ENCODE measurements at regions not wholly inside any gene's neighbourhood (a gene's known extent, or its start where the extent isn't known, plus 50 kb on each side); places are given as distances from the start of the nearest gene placed in this dataset.

GRCh38 chr19:28601723-28602440 lies 611.1 kb downstream of the UQCRFS1 start:
- DNase-seq = no peak
- no peak overlapping the region for H3K4me3 ChIP-seq
- intact Hi-C loops (cut with DNase I; ENCODE audit: low total_unique reads) = no loop called here
- H3K27me3 ChIP-seq (replicated peaks in 1 of 7) = no peaks in the 10 kb centered on the region
- WGBS, 5 donors = 74 to 80% (median 76%) methylated on average over 10 of the region's 10 CpGs
- H3K27ac ChIP-seq = no peak overlapping the region
- no peaks in the 10 kb centered on the region for H3K36me3 ChIP-seq
- H3K9me3 ChIP-seq = peaks cover 0 to 29% (median 13%) of the 10 kb centered on the region in 8 donors
- TF ChIP-seq POLR2AphosphoS5 (IDR thresholded peaks at IDR 0.05) (no peak), POLR2A (IDR thresholded peaks at IDR 0.05) (no peak), CTCF (IDR thresholded peaks at IDR 0.05 in 8 of 11, conservative IDR thresholded peaks at IDR 0.05 in 3 of 11) (no peak)
- no peaks in the 10 kb centered on the region for H3K4me1 ChIP-seq

- WGBS, 5 donors = 57 to 78% (median 65%) methylated on average over 3 of the region's 3 CpGs
These were observed 614.1 kb downstream of the UQCRFS1 start for GRCh38 chr19:28598861-28599260.

GRCh38 chr19:28596561-28597071 lies 616.3 kb downstream of the UQCRFS1 start:
- 80 to 83% (median 82%) methylated on average over 12 of the region's 12 CpGs for WGBS, 5 donors
- Histone ChIP-seq H3K27me3 (replicated peaks in 1 of 7) (no peaks in the 10 kb centered on the region), H3K9me3 (no peaks in the 10 kb centered on the region), H3K27ac (no peak overlapping the region), H3K4me1 (no peaks in the 10 kb centered on the region), H3K4me3 (no peak overlapping the region), H3K36me3 (no peaks in the 10 kb centered on the region)
- intact Hi-C loops (cut with DNase I; ENCODE audit: low total_unique reads) = no loop called here
- TF ChIP-seq POLR2AphosphoS5 (IDR thresholded peaks at IDR 0.05) (no peak), POLR2A (IDR thresholded peaks at IDR 0.05) (no peak), CTCF (IDR thresholded peaks at IDR 0.05 in 8 of 11, conservative IDR thresholded peaks at IDR 0.05 in 3 of 11) (no peak)
- no peak for DNase-seq

More at GRCh38 chr19:28598861-28599260, 614.1 kb downstream of the UQCRFS1 start:
- no peak overlapping the region for H3K4me3 ChIP-seq
- intact Hi-C loops (cut with DNase I; ENCODE audit: low total_unique reads) = no loop called here
- no peaks in the 10 kb centered on the region for H3K27me3 ChIP-seq (replicated peaks in 1 of 7)
- peaks cover 0 to under 1% (median 0%) of the 10 kb centered on the region in 8 donors for H3K9me3 ChIP-seq
- H3K36me3 ChIP-seq = no peaks in the 10 kb centered on the region
- H3K4me1 ChIP-seq = no peaks in the 10 kb centered on the region
- TF ChIP-seq POLR2A (IDR thresholded peaks at IDR 0.05) (no peak), POLR2AphosphoS5 (IDR thresholded peaks at IDR 0.05) (no peak)
- DNase-seq = no peak
- H3K27ac ChIP-seq = no peak overlapping the region

- H3K4me3 ChIP-seq = no peak overlapping the region
These were observed 617.0 kb downstream of the UQCRFS1 start for GRCh38 chr19:28595722-28596480.

More at GRCh38 chr19:28595722-28596480, 617.0 kb downstream of the UQCRFS1 start:
- 79 to 88% (median 87%) methylated on average over 4 of the region's 4 CpGs for WGBS, 5 donors
- intact Hi-C loops (cut with DNase I; ENCODE audit: low total_unique reads) = no loop called here
- Histone ChIP-seq H3K27me3 (replicated peaks in 1 of 7) (no peaks in the 10 kb centered on the region), H3K36me3 (no peaks in the 10 kb centered on the region), H3K27ac (no peak overlapping the region), H3K9me3 (no peaks in the 10 kb centered on the region), H3K4me1 (no peaks in the 10 kb centered on the region)
- TF ChIP-seq CTCF (IDR thresholded peaks at IDR 0.05 in 8 of 11, conservative IDR thresholded peaks at IDR 0.05 in 3 of 11) = no peak
- TF ChIP-seq POLR2AphosphoS5 (IDR thresholded peaks at IDR 0.05) = no peak
- TF ChIP-seq POLR2A (IDR thresholded peaks at IDR 0.05) = no peak
- no peak for DNase-seq

Measured in spleen (tissue), 11 donors.